Smooth muscle cell (in vitro differentiated cells): ENCODE measurements at regions not wholly inside any gene's neighbourhood (a gene's known extent, or its start where the extent isn't known, plus 50 kb on each side); places are given as distances from the start of the nearest gene placed in this dataset.
"Not testable (repeated sequence)": the region's sequence is repeated elsewhere in the genome, so short reads cannot be mapped to it uniquely, and the experiment has no call there.

ENCODE experiments used
- DNase-seq: peaks from one replicate; lab custom pipeline; 2025; ENCODE audit not compliant: unreplicated experiment; lab: John Stamatoyannopoulos, UW
- H2AFZ ChIP-seq: fragments of 200-600 bp; sonication (generic); 2 replicates; pipeline ENCODE4 v1.6.0; 2016; ENCODE audit warnings: antibody characterized with exemption, low read depth, mild to moderate bottlenecking
- H3F3A ChIP-seq: fragments of 200-600 bp; sonication (generic); 2 replicates; pipeline ENCODE4 v1.6.0; 2017; ENCODE audit warnings: antibody characterized with exemption, low read depth
- H3K27ac ChIP-seq: fragments of 200-600 bp; sonication (generic); 2 replicates; pipeline ENCODE4 v1.5.1; 2016; ENCODE audit warnings: low read depth, mild to moderate bottlenecking
- H3K27me3 ChIP-seq: fragments of 200-600 bp; sonication (generic); 2 replicates; pipeline ENCODE4 v1.6.1; 2016; ENCODE audit warnings: low read depth, mild to moderate bottlenecking
- H3K36me3 ChIP-seq: fragments of 200-600 bp; sonication (generic); 2 replicates; pipeline ENCODE4 v1.5.1; 2016; ENCODE audit warnings: low read depth
- H3K4me1 ChIP-seq: fragments of 200-600 bp; sonication (generic); 2 replicates; pipeline ENCODE4 v1.5.1; 2016; ENCODE audit warnings: low read depth
- H3K4me2 ChIP-seq: fragments of 200-600 bp; sonication (generic); 2 replicates; pipeline ENCODE4 v1.6.0; 2016; ENCODE audit warnings: mild to moderate bottlenecking
- H3K4me3 ChIP-seq: fragments of 200-600 bp; sonication (generic); 2 replicates; pipeline ENCODE4 v1.5.1; 2016; ENCODE audit warnings: mild to moderate bottlenecking
- H3K79me2 ChIP-seq: fragments of 200-600 bp; sonication (generic); 2 replicates; pipeline ENCODE4 v1.6.0; 2016; ENCODE audit warnings: low read depth, mild to moderate bottlenecking
- H3K9ac ChIP-seq: fragments of 200-600 bp; sonication (generic); 2 replicates; pipeline ENCODE4 v1.6.0; 2016; ENCODE audit warnings: low read depth
- H3K9me3 ChIP-seq: fragments of 200-600 bp; sonication (generic); replicated peaks from 2 replicates; pipeline ENCODE4 v1.5.1; 2016; ENCODE audit warnings: low read depth
- H4K20me1 ChIP-seq: fragments of 200-600 bp; sonication (generic); 2 replicates; pipeline ENCODE4 v1.6.0; 2016; ENCODE audit warnings: low read depth
- WGBS: methylation state at CpG from one replicate; pipeline ENCODE4 v1.1.7; 2016; ENCODE audit warnings: low lambda C conversion rate; 5-methylcytosine and 5-hydroxymethylcytosine counted together
- TF ChIP-seq, protein P1 (sequence below): fragments of 200-600 bp; sonication (generic); IDR thresholded peaks from 2 replicates; pipeline ENCODE4 v1.5.1; 2017; ENCODE audit warnings: borderline replicate concordance, mild to moderate bottlenecking, antibody characterized with exemption; ENCODE audit not compliant: insufficient read depth, poor library complexity, severe bottlenecking

DNA sequence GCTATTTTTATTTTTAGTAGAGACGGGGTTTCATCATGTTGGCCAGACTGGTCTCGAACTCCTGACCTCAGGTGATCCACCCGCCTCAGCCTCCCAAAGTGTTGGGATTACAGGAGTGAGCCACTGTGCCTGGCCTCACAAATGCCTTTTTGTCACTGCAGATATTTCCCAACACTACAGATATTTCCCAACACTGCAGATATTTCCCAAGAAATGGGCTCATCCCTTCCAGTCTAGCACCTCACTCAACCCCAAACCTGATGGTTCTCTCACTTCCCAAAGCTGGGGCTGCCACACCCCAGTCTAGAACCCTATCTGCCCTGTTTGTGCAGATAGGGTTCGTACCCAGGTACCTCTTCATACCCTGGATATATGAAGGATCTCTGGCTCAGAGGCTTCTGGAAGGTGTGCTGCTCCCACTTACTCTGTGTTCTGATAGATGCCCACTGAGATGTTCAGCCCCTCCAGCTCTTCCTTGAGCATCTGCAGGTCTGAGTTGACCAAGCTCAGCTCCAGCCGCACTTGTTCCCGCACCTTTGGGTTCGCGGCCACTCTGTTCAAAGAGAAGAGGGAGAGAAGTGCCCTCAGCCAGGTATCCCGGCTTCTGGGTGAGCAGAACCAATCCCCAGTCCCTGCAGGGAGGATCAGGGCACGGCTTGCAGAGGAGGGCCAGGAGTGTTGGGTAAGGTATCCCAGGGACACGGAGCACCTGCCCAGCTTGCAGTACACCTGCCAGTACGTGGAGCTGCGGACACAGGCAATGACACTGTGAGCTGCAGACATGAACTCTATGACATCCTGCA is 265.1 kb downstream of the GOLGA6L6 start:
- H2AFZ ChIP-seq, H3K4me3 ChIP-seq, DNase-seq, H3K4me2 ChIP-seq, H4K20me1 ChIP-seq, H3K4me1 ChIP-seq, H3K79me2 ChIP-seq, H3F3A ChIP-seq, H3K9ac ChIP-seq, H3K36me3 ChIP-seq, H3K27ac ChIP-seq, H3K27me3 ChIP-seq: not testable (repeated sequence)
- peaks cover 63% of the 10 kb centered on the region for H3K9me3 ChIP-seq
- WGBS, result 71% methylated on average over 13 of the region's 13 CpGs

DNA sequence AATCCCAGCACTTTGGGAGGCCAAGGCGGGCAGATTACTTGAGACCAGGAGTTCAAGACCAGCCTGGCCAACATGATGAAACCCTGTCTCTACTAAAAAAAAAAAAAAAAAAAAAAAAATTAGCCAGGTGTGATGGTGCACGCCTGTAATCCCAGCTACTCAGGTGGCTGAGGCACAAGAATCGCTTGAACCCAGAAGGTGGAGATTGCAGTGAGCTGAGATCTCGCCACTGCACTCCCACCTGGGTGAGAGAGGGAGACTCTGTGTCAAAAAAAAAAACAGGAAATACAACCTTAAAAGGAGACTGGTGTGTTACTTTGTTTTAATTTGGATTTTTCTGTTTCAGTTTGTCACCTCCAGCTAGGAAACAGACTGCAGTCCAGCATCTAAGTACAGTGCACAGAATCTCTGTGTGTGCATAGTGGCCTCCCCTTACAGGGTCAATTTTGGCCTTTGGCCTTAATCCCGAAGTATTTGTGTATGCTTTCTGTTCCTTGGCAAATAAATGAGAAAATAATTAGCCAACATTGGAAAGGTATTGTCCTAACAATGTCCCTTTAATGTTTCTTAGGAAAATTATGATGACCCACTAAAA is 266.1 kb downstream of the GOLGA6L6 start:
- not testable (repeated sequence) for H4K20me1 ChIP-seq, H3K36me3 ChIP-seq

DNA sequence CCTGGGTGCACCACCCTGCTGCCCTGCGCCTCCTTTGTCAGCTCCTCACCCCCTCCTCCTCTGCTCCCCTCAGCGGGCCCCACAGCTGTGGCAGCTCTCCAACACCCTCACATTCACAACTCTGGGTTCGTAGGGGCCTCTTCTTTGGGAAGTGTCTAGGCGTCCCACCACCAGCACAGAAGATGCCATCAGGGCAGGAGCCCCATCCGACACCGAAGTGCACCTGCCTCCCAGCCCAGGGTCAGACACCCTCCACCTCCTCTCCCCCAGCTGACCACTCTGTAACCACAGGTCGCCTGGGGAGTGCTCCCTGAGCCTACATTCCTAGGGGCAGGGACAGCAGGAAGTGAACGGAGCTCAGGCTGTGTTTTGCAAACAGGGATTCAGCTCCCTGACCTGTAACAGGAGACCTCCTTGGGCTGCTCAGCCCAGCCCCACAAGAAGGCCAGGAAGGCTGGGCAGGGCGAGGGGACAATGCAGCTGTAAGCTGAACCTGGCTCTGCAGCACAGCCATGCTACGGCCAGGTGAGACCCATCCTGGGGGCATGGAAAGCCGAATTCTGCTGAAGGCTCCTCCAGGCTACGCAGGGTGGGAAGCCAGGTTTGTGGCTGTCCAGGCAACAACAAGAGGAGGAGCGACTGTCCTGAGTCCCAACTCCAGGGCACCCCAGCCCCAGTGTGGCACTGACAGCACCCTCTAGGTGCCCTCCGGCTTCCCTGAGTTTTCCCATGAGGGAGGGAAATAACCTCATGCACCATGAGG is 269.0 kb downstream of the GOLGA6L6 start:
- TF ChIP-seq, protein P1, sequence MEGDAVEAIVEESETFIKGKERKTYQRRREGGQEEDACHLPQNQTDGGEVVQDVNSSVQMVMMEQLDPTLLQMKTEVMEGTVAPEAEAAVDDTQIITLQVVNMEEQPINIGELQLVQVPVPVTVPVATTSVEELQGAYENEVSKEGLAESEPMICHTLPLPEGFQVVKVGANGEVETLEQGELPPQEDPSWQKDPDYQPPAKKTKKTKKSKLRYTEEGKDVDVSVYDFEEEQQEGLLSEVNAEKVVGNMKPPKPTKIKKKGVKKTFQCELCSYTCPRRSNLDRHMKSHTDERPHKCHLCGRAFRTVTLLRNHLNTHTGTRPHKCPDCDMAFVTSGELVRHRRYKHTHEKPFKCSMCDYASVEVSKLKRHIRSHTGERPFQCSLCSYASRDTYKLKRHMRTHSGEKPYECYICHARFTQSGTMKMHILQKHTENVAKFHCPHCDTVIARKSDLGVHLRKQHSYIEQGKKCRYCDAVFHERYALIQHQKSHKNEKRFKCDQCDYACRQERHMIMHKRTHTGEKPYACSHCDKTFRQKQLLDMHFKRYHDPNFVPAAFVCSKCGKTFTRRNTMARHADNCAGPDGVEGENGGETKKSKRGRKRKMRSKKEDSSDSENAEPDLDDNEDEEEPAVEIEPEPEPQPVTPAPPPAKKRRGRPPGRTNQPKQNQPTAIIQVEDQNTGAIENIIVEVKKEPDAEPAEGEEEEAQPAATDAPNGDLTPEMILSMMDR, result no peak
- Histone ChIP-seq H3K79me2 (no peaks in the 10 kb centered on the region), H3K4me1 (no peaks in the 10 kb centered on the region), H3K9ac (no peak overlapping the region), H3K27ac (no peak overlapping the region), H4K20me1 (no peaks in the 10 kb centered on the region), H3K4me2 (no peak overlapping the region), H3K36me3 (no peaks in the 10 kb centered on the region), H3K4me3 (no peak overlapping the region), H2AFZ (no peak overlapping the region), H3K27me3 (no peaks in the 10 kb centered on the region), H3F3A (no peaks in the 10 kb centered on the region), H3K9me3 (peaks cover 77% of the 10 kb centered on the region)
- no peak for DNase-seq
- WGBS, result 73% methylated on average over 14 of the region's 14 CpGs

More for the DNA sequence above, 266.1 kb downstream of the GOLGA6L6 start:
- H3K79me2 ChIP-seq, H3F3A ChIP-seq, H3K4me1 ChIP-seq, H3K4me2 ChIP-seq, H3K4me3 ChIP-seq, H2AFZ ChIP-seq, H3K9ac ChIP-seq, DNase-seq, H3K27me3 ChIP-seq, H3K27ac ChIP-seq: not testable (repeated sequence)
- WGBS, result 47% methylated on average over 5 of the region's 5 CpGs
- H3K9me3 ChIP-seq, result peaks cover 64% of the 10 kb centered on the region

DNA sequence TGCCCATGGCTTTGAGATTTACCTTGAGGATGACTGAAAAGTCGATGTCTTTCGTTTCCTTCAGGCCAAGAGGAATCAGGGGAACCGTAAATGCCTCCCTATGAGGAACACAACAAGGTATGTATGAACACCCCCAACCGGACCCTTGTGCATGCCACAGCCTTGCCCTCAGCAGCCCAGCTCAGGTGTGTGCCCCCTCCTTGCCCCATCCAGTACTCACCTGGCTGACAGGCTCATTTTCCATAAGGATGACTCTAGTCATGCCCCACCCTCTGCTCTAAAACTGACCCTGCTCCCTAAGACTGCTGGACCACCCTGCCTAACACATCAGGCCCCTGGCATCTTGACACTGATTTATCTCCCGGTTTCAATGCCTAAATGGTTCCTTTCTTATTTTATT is 270.0 kb downstream of the GOLGA6L6 start:
- 57% methylated on average over 5 of the region's 5 CpGs for WGBS
- H3K4me3 ChIP-seq, result no peak overlapping the region
- no peak overlapping the region for H3K27ac ChIP-seq
- H3K79me2 ChIP-seq, result no peaks in the 10 kb centered on the region
- H3K4me2 ChIP-seq, result no peak overlapping the region
- H3K4me1 ChIP-seq, result no peaks in the 10 kb centered on the region
- H3K36me3 ChIP-seq, result no peaks in the 10 kb centered on the region
- no peaks in the 10 kb centered on the region for H3K27me3 ChIP-seq
- H4K20me1 ChIP-seq, result no peaks in the 10 kb centered on the region
- H3K9me3 ChIP-seq, result peaks cover 75% of the 10 kb centered on the region
- no peak overlapping the region for H2AFZ ChIP-seq
- DNase-seq, result no peak
- no peaks in the 10 kb centered on the region for H3F3A ChIP-seq
- TF ChIP-seq, protein P1, result no peak
- H3K9ac ChIP-seq, result no peak overlapping the region

DNA sequence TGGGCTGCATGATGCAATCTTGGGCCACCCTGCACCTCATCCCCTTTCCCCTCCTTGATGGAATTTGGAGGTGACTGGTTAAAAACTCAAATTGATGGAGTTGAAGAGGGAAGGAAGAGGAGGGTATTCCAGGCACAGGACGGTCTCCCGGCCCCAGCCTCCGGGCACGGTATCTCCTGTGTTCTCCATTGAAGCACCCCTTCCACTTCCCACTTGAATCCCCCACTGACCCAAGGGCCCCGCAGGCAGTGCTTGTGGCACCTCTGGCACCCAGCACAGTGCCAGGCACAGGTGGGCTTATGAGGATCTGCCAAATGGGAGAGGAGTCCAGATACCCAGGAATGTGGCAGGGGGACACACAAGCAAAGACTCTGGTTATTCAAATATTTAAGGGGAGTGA is 271.6 kb downstream of the GOLGA6L6 start:
- not testable (repeated sequence) for H3K4me1 ChIP-seq, H3K36me3 ChIP-seq, H3K27me3 ChIP-seq, H4K20me1 ChIP-seq, H2AFZ ChIP-seq, H3K9ac ChIP-seq, DNase-seq, H3F3A ChIP-seq, H3K4me2 ChIP-seq, H3K79me2 ChIP-seq, H3K4me3 ChIP-seq, H3K27ac ChIP-seq
- WGBS, result 81% methylated on average over 5 of the region's 5 CpGs
- H3K9me3 ChIP-seq, result peaks cover 68% of the 10 kb centered on the region

DNA sequence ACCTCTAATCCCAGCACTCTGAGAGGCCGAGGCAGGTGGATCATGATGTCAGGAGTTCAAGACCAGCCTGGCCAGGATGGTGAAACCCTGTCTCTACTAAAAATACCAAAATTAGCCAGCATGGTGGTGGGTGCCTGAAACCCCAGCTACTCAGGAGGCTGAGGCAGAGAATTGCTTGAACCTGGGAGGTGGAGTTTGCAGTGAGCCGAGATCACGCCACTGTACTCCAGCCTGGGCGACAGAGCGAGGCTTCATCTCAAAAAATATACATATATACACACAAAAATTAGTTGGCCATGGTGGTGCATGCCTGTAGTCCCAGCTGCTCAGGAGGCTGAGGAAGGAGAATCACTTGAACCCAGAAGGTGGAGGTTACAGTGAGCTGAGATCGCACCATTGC is 273.6 kb downstream of the GOLGA6L6 start:
- H2AFZ ChIP-seq, H3K27me3 ChIP-seq, H3K79me2 ChIP-seq, H4K20me1 ChIP-seq, H3K36me3 ChIP-seq, H3F3A ChIP-seq, H3K4me1 ChIP-seq, H3K4me3 ChIP-seq, H3K9ac ChIP-seq, H3K27ac ChIP-seq, H3K4me2 ChIP-seq, DNase-seq: not testable (repeated sequence)
- WGBS, result 89% methylated on average over 6 of the region's 6 CpGs
- H3K9me3 ChIP-seq, result peaks cover 61% of the 10 kb centered on the region
